Cardiac muscle cell (in vitro differentiated cells and primary cell): ENCODE measurements at regions not wholly inside any gene's neighbourhood (a gene's known extent, or its start where the extent isn't known, plus 50 kb on each side); places are given as distances from the start of the nearest gene placed in this dataset.

Experiments
- DNase-seq, 2 donors: peaks; one replicate each; pipeline versions ENCODE4 v3.0.0 to v3.0.0-alpha.2; 2010 to 2017; ENCODE audit warnings: low read depth in 1 of 2, low spot score in 1 of 2
- H3K27ac ChIP-seq: fragments of 200-600 bp; sonication (generic); 2 replicates; pipeline ENCODE4 v1.5.1; 2016
- H3K27me3 ChIP-seq: fragments of 200-600 bp; sonication (generic); 2 replicates; pipeline ENCODE4 v1.6.0; 2016; ENCODE audit warnings: control low read depth
- H3K36me3 ChIP-seq: fragments of 200-600 bp; sonication (generic); 2 replicates; pipeline ENCODE4 v1.5.1; 2016; ENCODE audit warnings: control low read depth
- H3K4me1 ChIP-seq: fragments of 200-600 bp; sonication (generic); 2 replicates; pipeline ENCODE4 v1.8.1; 2017; ENCODE audit warnings: low read depth, mild to moderate bottlenecking, mixed run types
- H3K4me3 ChIP-seq: fragments of 200-600 bp; sonication (generic); 2 replicates; pipeline ENCODE4 v1.5.1; 2016; ENCODE audit warnings: mild to moderate bottlenecking
- H3K9me3 ChIP-seq: fragments of 200-600 bp; sonication (generic); 2 replicates; pipeline ENCODE4 v1.5.1; 2017; ENCODE audit warnings: low read depth, mild to moderate bottlenecking, control low read depth
- TF ChIP-seq, protein P1 (sequence below): IDR thresholded peaks from 2 replicates; pipeline ENCODE4 v1.5.1; 2012; ENCODE audit warnings: low read depth, mild to moderate bottlenecking, low read length

DNA sequence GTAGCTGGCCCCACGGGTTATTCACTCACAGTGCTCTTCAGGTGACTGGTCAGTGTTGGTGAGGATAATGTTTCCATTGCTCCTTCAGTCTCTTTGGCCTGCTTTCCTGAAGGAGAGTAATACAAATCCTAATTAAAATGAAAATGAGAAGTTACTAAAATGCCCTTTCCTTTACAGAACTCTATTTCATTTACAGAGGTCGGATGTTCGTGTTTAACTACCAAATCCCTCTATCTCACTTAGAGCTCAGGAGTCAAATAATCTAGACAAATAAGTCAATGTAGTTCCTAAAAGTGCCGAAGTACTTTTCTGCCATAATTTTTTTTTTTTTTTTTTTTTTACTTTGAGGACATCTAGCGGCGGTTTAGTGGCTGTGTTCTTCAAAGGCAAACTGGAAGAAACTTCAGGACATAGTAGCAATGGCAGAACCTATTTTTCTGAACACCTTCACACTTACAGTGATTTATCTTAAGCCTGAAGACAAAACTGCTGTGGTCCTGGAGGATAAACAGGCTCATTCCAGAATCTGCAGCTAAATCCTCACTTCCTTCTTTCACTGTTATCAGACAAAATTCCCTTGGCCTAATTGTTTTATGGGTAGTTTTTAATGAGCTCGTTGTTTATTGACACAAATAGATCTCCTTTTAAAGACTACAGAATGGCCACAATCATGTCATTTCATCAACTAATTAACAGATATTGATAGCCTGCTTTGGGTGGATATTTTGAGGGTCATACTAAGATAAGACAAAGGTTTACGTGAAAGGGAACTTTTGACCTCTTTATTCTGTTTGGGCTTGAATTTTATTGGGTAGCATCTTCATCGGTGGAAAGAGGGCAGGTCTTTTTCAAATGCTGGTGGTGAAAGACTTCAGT lies 207.6 kb upstream of the DMRTA1 start:
- Histone ChIP-seq H3K4me3 (no peak overlapping the region), H3K36me3 (no peaks in the 10 kb centered on the region), H3K27me3 (no peaks in the 10 kb centered on the region), H3K4me1 (peaks cover 7% of the 10 kb centered on the region), H3K27ac (no peak overlapping the region), H3K9me3 (no peaks in the 10 kb centered on the region)
- peak; percentile 54 to 70 for DNase-seq
- TF ChIP-seq, protein P1, sequence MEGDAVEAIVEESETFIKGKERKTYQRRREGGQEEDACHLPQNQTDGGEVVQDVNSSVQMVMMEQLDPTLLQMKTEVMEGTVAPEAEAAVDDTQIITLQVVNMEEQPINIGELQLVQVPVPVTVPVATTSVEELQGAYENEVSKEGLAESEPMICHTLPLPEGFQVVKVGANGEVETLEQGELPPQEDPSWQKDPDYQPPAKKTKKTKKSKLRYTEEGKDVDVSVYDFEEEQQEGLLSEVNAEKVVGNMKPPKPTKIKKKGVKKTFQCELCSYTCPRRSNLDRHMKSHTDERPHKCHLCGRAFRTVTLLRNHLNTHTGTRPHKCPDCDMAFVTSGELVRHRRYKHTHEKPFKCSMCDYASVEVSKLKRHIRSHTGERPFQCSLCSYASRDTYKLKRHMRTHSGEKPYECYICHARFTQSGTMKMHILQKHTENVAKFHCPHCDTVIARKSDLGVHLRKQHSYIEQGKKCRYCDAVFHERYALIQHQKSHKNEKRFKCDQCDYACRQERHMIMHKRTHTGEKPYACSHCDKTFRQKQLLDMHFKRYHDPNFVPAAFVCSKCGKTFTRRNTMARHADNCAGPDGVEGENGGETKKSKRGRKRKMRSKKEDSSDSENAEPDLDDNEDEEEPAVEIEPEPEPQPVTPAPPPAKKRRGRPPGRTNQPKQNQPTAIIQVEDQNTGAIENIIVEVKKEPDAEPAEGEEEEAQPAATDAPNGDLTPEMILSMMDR: peak; percentile 69

DNA sequence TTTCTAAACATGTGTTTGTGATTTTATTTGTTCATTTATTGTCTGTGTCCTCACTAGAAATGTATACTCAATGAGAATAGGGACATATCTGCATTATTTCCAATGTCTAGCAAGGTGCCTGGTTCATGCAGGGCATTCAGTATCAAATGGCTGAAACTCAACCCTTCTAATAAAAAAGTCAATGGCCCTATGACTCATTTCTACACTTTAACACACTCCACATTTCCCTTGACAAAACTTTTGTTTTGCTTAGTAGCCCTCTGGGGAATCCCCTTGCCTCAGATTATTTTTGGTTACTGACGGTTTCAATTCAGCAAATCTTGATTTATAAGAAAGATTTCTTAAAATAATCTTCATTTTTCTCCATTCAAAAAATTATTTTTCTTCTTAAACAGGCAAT lies 206.0 kb upstream of the DMRTA1 start:
- Histone ChIP-seq H3K4me3 (no peak overlapping the region), H3K9me3 (no peaks in the 10 kb centered on the region), H3K27ac (no peak overlapping the region), H3K4me1 (peaks cover 11% of the 10 kb centered on the region), H3K27me3 (no peaks in the 10 kb centered on the region), H3K36me3 (no peaks in the 10 kb centered on the region)
- TF ChIP-seq, protein P1: no peak
- peak in 1 of 2 donors; percentile 41 for DNase-seq

DNA sequence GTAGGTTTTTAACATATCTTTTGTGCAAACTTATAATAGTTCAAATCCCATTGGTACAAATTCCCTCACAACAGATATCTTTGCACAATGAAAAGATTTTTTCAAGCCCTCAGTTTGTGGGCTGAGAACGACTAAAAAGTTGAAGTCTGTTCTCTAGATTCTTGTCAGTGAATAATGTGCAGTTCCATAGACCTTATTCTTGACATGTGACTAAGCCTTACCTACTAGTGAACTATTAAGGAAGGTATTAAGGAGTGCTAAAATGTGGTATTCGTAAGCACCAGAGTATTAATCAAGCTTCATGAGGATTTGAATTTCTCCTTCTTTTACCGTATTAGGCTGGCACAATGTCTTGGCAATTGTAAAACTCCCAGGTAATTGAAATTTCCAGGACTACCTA lies 205.6 kb upstream of the DMRTA1 start:
- Histone ChIP-seq H3K27me3 (no peaks in the 10 kb centered on the region), H3K4me3 (no peak overlapping the region), H3K9me3 (no peaks in the 10 kb centered on the region), H3K27ac (no peak overlapping the region), H3K4me1 (peaks cover 11% of the 10 kb centered on the region), H3K36me3 (no peaks in the 10 kb centered on the region)
- TF ChIP-seq, protein P1: no peak
- no peak for DNase-seq

DNA sequence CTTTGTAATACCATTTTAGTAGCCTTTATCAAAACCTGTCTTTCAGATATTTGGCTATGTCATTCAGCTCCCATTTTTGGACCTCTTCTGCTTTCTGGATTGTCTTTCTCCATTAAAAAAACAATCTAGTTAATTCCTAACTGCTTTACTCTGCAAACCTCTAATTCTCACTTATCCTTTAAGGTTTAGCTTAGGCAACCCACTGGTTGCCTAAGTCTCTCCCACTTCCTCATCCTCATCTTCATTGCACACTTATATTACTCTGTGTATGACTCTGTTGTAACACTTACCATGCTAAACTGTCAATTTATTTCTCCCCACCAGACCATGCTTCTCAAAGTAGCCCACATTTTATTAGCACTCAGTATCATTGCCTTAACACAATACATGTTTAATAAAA lies 205.0 kb upstream of the DMRTA1 start:
- no peak for DNase-seq
- no peaks in the 10 kb centered on the region for H3K27me3 ChIP-seq
- TF ChIP-seq, protein P1: no peak
- no peak overlapping the region for H3K4me3 ChIP-seq
- no peak overlapping the region for H3K27ac ChIP-seq
- H3K4me1 ChIP-seq: peaks cover 11% of the 10 kb centered on the region
- no peaks in the 10 kb centered on the region for H3K9me3 ChIP-seq
- H3K36me3 ChIP-seq: no peaks in the 10 kb centered on the region

DNA sequence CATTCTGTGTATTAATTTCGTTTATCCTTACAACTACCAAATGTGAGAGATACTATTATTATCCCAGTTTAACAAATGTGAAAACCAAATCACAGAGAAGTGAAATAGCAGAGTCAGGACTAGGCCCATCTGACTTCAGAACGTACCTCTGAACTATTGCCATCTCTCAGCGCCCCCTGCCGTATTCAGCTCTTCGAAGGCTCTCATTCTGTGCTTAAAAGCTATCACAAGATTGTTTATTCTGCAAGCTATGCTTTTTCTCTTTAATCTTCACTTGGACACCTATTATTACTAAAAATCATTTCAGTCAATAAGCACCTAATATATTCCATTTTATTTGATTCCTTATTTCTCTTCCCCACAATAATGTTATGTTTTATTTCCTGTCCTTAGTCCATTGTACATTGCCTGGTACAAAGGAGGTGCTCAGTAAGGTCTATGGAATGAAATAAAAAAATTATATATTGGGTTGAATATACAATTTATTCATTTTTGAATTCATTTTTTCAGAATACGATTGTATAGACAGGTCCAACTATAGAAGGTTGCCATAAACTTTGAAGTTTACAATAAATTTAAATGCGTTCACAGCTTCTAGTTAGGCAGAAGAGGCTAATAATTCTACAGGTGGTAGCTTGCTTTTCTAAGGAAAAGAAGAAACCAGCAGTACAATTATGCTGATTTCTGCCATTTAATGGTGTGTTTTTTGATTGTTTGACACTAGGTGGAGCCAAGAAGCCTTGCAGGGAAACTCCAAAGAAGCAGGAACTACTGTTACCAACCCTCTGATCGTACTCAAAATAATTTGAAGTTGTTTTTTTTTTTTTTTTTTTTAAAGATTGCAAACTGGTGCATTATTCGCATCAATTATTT lies 202.2 kb upstream of the DMRTA1 start:
- H3K4me3 ChIP-seq: no peak overlapping the region
- H3K27me3 ChIP-seq: no peaks in the 10 kb centered on the region
- H3K27ac ChIP-seq: no peak overlapping the region
- H3K36me3 ChIP-seq: no peaks in the 10 kb centered on the region
- H3K9me3 ChIP-seq: no peaks in the 10 kb centered on the region
- DNase-seq: peak; percentile 65 to 77
- peaks cover 4% of the 10 kb centered on the region for H3K4me1 ChIP-seq
- TF ChIP-seq, protein P1: peak; percentile 66
